ENCODE measurements at regions not wholly inside any gene's neighbourhood (a gene's known extent, or its start where the extent isn't known, plus 50 kb on each side); places are given as distances from the start of the nearest gene placed in this dataset.

DNA sequence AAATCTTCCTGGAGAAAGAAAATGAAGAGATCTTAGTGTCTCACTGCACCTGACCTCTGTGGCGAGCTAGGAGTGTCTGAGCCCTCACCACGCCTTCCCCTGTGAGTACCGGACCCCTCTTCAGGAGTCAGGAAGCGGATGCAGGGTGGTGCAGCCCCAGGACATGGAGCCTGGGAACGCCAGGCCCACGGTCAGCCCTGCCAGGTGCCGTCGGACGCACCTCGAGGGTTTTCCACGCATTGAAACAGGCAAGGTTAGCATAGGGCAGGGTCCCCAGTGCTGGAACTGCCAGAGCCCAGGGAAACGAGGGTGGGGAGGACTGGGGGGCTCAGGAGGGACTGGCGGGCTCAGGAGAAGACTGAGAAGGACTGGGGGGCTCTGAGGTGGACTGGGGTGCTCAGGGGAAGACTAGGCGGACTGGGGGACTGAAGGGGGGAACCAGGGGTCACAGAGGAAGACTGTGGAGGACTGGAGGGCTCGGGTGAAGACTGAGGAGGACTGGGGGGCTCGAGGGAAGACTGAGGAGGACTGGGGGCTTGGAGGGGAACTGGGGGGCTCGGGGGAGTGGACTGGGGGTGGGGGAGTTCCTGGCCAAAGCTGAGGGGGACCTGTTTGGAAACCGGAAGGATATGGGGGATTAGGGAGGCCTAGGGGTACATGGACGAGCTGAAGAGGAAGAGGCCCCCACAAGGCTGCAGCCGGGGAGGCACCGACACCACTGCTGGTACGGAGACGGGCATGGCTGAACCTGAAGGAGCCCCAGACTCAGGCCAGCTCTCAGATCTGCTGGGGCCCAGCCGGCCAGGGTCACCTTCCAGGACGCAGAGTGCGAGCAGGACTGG, 65.2 kb upstream of the SNTG2 start (continued):
- no peak for TF ChIP-seq BRCA1 (CRISPR knock-in tag; IDR thresholded peaks at IDR 0.05)

DNA sequence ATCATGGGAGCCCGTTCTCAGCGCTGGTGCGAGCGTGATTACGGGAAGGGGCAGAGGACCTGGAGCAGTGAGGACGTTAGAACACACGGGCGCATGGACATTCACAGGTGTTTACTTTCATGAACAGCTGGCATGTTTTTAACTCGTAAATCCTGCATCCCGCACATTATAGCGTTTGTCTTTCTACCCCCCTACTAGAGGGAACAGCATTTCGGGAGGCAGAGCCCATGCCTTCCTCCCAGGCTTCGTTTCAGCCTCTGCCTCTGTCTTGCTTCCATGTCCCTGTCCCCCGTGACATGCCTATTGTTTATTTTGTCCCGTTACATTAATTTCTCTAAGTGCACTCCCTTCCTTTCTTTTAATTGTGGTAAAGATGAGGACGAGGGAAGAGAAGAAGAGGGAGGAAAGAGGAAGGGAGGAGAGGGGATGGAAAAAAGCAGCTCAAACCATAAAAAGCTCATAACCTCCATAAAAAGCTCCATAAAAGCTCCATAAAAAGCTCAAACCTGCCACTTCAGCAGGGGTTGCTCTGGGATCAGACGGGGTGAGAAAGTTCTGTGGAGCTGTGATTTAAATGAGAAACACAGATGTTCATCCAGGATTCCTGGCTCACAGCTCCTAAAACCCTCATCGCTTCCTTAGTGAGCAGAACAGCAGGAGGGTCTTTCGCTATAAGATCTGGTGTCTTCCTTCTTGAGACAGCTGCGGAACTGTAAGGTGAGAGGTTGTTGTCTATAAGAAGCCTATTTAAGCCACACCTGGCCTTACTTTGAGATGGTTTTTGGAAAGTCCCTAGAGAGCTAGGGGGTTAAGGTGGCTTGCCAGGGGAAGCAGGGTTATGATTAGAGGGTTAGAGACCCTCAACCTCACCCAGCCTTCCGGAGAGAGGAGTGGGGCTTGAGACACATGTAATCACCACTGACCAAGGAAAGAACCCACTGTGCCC, 66.6 kb upstream of the SNTG2 start:
- ATAC-seq = no peak
- H4K20me1 ChIP-seq (ENCODE audit: insufficient read depth, low read length) = no peaks in the 10 kb centered on the region
- CTCF ChIA-PET (ENCODE audit: low intra/inter-chr PET ratio, low total read pairs) = no interaction called here
- POLR2A ChIA-PET = no interaction called here
- H3K79me2 ChIP-seq (ENCODE audit: insufficient read depth, low read length) = no peaks in the 10 kb centered on the region
- no peaks in the 10 kb centered on the region for H3K9me3 ChIP-seq (ENCODE audit: low read length)
- no peak overlapping the region for H3K4me3 ChIP-seq (replicated peaks in 1 of 3; ENCODE audit: insufficient read depth in 1 of 3, low read depth in 2 of 3, low read length in 3 of 3)
- WGBS (ENCODE audit: low lambda C conversion rate) = 13% methylated on average over 21 of the region's 21 CpGs
- TF ChIP-seq FLYWCH1 (CRISPR knock-in tag; IDR thresholded peaks at IDR 0.05) = no peak
- no peak for TF ChIP-seq HCFC1 (IDR thresholded peaks at IDR 0.05; ENCODE audit: low read depth, low read length)
- TF ChIP-seq, protein P1, sequence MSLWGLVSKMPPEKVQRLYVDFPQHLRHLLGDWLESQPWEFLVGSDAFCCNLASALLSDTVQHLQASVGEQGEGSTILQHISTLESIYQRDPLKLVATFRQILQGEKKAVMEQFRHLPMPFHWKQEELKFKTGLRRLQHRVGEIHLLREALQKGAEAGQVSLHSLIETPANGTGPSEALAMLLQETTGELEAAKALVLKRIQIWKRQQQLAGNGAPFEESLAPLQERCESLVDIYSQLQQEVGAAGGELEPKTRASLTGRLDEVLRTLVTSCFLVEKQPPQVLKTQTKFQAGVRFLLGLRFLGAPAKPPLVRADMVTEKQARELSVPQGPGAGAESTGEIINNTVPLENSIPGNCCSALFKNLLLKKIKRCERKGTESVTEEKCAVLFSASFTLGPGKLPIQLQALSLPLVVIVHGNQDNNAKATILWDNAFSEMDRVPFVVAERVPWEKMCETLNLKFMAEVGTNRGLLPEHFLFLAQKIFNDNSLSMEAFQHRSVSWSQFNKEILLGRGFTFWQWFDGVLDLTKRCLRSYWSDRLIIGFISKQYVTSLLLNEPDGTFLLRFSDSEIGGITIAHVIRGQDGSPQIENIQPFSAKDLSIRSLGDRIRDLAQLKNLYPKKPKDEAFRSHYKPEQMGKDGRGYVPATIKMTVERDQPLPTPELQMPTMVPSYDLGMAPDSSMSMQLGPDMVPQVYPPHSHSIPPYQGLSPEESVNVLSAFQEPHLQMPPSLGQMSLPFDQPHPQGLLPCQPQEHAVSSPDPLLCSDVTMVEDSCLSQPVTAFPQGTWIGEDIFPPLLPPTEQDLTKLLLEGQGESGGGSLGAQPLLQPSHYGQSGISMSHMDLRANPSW (CRISPR knock-in tag; IDR thresholded peaks at IDR 0.05; ENCODE audit: borderline replicate concordance) = no peak
- TF ChIP-seq ZNF891 (CRISPR knock-in tag; IDR thresholded peaks at IDR 0.05) = no peak
- no peak for TF ChIP-seq FOXO1 (CRISPR knock-in tag; IDR thresholded peaks at IDR 0.05)
- no peak for TF ChIP-seq CBX1 (IDR thresholded peaks at IDR 0.05; ENCODE audit: low read depth)
- no TSS peak for BruUV-seq (replicated peaks)
- no peak overlapping the region for H3K4me2 ChIP-seq (ENCODE audit: low read depth, low read length)
- intact Hi-C loops (cut with micrococcal nuclease; ENCODE audit: unreplicated experiment) = no loop called here
- H3K27me3 ChIP-seq (ENCODE audit: control insufficient read depth in 1 of 2, insufficient read depth in 2 of 2, low read length in 2 of 2) = peaks cover 16 to 91% of the 10 kb centered on the region in 2 experiments; a peak in 4 of 5 replicates
- H3K9ac ChIP-seq (ENCODE audit: insufficient read depth, low read depth, low read length) = no peak overlapping the region
- H3K4me1 ChIP-seq (ENCODE audit: insufficient read depth, low read length) = no peaks in the 10 kb centered on the region
- H3K36me3 ChIP-seq (replicated peaks in 1 of 2; ENCODE audit: control insufficient read depth in 1 of 2, insufficient read depth in 2 of 2, low read length in 2 of 2) = no peaks in the 10 kb centered on the region
- no peak overlapping the region for H3K27ac ChIP-seq (ENCODE audit: extremely low read length, insufficient read depth, low read length)
- H2AFZ ChIP-seq (ENCODE audit: low read length) = no peak overlapping the region
- in situ Hi-C loops (cut with HindIII; ENCODE audit: extremely low pct_ligation_motif_present, low pct_unique_long_range_greater_than_20kb) = no loop called here
- no peak for DNase-seq (ENCODE audit: low spot score)
- FAIRE-seq = no peak
